Neural cell (in vitro differentiated cells): ENCODE measurements at regions not wholly inside any gene's neighbourhood (a gene's known extent, or its start where the extent isn't known, plus 50 kb on each side); places are given as distances from the start of the nearest gene placed in this dataset.

ENCODE experiments used
- H2AFZ ChIP-seq: fragments of 200-600, 300-800 bp; sonication (generic), shearing (Covaris generic); 2 replicates; pipeline ENCODE4 v1.6.0; 2014; ENCODE audit warnings: low read depth, mild to moderate bottlenecking, antibody characterized with exemption, low read length, moderate library complexity
- H3F3A ChIP-seq: fragments of 200-600 bp; shearing (Covaris generic); 2 replicates; pipeline ENCODE4 v1.6.1; 2016; ENCODE audit warnings: mild to moderate bottlenecking, moderate library complexity, mixed read lengths, antibody characterized with exemption, low read length; ENCODE audit not compliant: insufficient read depth, poor library complexity, severe bottlenecking
- H3K27ac ChIP-seq: fragments of 200-600, 300-800 bp; sonication (generic), shearing (Covaris generic); 2 replicates; pipeline ENCODE4 v1.5.1; 2014; ENCODE audit warnings: mild to moderate bottlenecking, low read length, moderate library complexity
- H3K27me3 ChIP-seq: fragments of 300-800, 200-600 bp; sonication (generic), shearing (Covaris generic); 2 replicates; pipeline ENCODE4 v1.6.0; 2014; ENCODE audit warnings: mild to moderate bottlenecking, low read depth, low read length, moderate library complexity; ENCODE audit not compliant: insufficient read depth
- H3K36me3 ChIP-seq: fragments of 300-800, 200-600 bp; sonication (generic), shearing (Covaris generic); 2 replicates; pipeline ENCODE4 v1.5.1; 2014; ENCODE audit warnings: mild to moderate bottlenecking, antibody characterized with exemption, low read length, moderate library complexity; ENCODE audit not compliant: insufficient read depth
- H3K4me2 ChIP-seq: fragments of 300-800, 200-600 bp; sonication (generic), shearing (Covaris generic); 2 replicates; pipeline ENCODE4 v1.6.0; 2014; ENCODE audit warnings: mild to moderate bottlenecking, low read length
- H3K4me3 ChIP-seq: fragments of 300-800, 200-600 bp; sonication (generic), shearing (Covaris generic); 2 replicates; pipeline ENCODE4 v1.5.1; 2014; ENCODE audit warnings: mild to moderate bottlenecking, low read length, moderate library complexity
- H3K79me2 ChIP-seq: fragments of 200-600 bp; shearing (Covaris generic); replicated peaks from 2 replicates; pipeline ENCODE4 v1.6.0; 2014; ENCODE audit warnings: mild to moderate bottlenecking, low read length, moderate library complexity; ENCODE audit not compliant: insufficient read depth
- H3K9ac ChIP-seq: fragments of 300-800, 200-600 bp; sonication (generic), shearing (Covaris generic); 2 replicates; pipeline ENCODE4 v1.6.1; 2016; ENCODE audit warnings: mild to moderate bottlenecking, low read length, mixed read lengths
- H3K9me2 ChIP-seq: fragments of 200-600 bp; shearing (Covaris generic); 2 replicates; pipeline ENCODE4 v1.6.1; 2016; ENCODE audit warnings: mild to moderate bottlenecking, low read length, mixed read lengths; ENCODE audit not compliant: insufficient read depth
- H3K9me3 ChIP-seq: fragments of 200-600, 300-800 bp; sonication (generic), shearing (Covaris generic); 2 replicates; pipeline ENCODE4 v1.6.1; 2016; ENCODE audit warnings: mild to moderate bottlenecking, mixed run types, low read length, moderate library complexity, mixed read lengths
- H4K20me1 ChIP-seq: fragments of 200-600 bp; shearing (Covaris generic); 2 replicates; pipeline ENCODE4 v1.6.1; 2016; ENCODE audit warnings: mild to moderate bottlenecking, mixed run types; ENCODE audit not compliant: insufficient read depth
- EP300 ChIP-seq: fragments of 450-650 bp; conservative IDR thresholded peaks from 2 replicates; pipeline ENCODE4 v1.6.1; 2014; ENCODE audit warnings: antibody characterized with exemption, mild to moderate bottlenecking, moderate library complexity; ENCODE audit not compliant: poor library complexity, severe bottlenecking
- EZH2 ChIP-seq: fragments of 200-600, 300-800 bp; shearing (Covaris generic), sonication (generic); IDR thresholded peaks from 2 replicates; pipeline ENCODE4 v1.6.1; 2014; ENCODE audit warnings: antibody characterized with exemption, low read length, borderline replicate concordance, mild to moderate bottlenecking; ENCODE audit not compliant: insufficient read depth, poor library complexity, severe bottlenecking
- MXI1 ChIP-seq: fragments of 450-650 bp; conservative IDR thresholded peaks from 2 replicates; pipeline ENCODE4 v1.6.1; 2014; ENCODE audit warnings: antibody characterized with exemption, mild to moderate bottlenecking; ENCODE audit not compliant: poor library complexity, severe bottlenecking
- POLR2AphosphoS5 ChIP-seq: IDR thresholded peaks from 2 replicates; pipeline ENCODE4 v1.6.1; 2012
- RAD21 ChIP-seq: fragments of 450-650 bp; conservative IDR thresholded peaks from 2 replicates; pipeline ENCODE4 v1.6.1; 2014; ENCODE audit warnings: antibody characterized with exemption, mild to moderate bottlenecking, moderate library complexity
- SMC3 ChIP-seq: fragments of 450-650 bp; conservative IDR thresholded peaks from 2 replicates; pipeline ENCODE4 v1.6.1; 2014; ENCODE audit warnings: antibody characterized with exemption, mild to moderate bottlenecking, moderate library complexity; ENCODE audit not compliant: poor library complexity
- TAF1 ChIP-seq: IDR thresholded peaks from 2 replicates; pipeline ENCODE4 v1.6.1; 2012; ENCODE audit warnings: low read depth
- TF ChIP-seq, protein P1 (sequence below): fragments of 450-650 bp; IDR thresholded peaks from 2 replicates; pipeline ENCODE4 v1.5.1; 2014; ENCODE audit warnings: antibody characterized with exemption, mild to moderate bottlenecking, moderate library complexity; ENCODE audit not compliant: poor library complexity, severe bottlenecking
- TF ChIP-seq, protein P2 (sequence below): IDR thresholded peaks from 2 replicates; pipeline ENCODE4 v1.6.1; 2012; ENCODE audit warnings: borderline replicate concordance

DNA sequence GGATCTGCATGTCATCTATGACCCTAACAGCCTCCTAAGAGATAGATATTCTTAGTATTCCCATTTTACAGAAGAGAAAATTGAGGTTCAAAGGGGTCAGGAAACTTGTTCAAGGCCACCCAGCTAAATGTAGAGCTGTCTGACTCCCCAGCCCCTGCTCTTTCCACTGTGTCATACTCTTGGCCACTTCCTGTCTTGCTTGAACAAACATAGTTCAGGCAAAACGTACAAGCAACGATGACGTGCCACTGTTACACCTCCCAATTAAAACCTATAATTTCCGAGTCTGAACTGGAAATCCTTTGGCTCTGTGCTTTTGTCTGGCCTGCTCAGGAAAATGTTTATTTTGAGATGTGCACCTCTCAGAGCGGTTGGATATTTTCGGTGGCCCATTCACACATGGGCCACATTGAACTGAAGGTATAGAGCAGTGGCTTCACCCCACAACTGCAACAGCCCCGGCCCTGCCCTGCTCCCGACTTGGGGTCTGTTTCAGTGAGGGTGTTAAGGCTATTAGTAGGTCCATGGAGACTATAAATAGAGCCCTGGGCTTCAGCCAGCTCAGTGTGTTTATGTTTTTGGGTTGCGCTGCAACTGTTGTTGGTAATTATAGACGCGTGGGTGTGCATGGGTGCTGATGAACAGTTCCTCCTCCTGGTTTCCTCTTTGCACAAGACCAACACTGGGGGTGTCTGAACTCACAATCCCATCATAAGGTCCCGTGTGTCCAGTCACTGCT, 172.3 kb upstream of the ADO start:
- H3K4me3 ChIP-seq = no peak overlapping the region
- no peak overlapping the region for H2AFZ ChIP-seq
- H3F3A ChIP-seq = no peaks in the 10 kb centered on the region
- H3K36me3 ChIP-seq = no peaks in the 10 kb centered on the region
- H3K27me3 ChIP-seq = no peaks in the 10 kb centered on the region
- no peak for TF ChIP-seq EZH2
- TF ChIP-seq SMC3 = no peak
- TF ChIP-seq RAD21 = no peak
- TF ChIP-seq, protein P1, sequence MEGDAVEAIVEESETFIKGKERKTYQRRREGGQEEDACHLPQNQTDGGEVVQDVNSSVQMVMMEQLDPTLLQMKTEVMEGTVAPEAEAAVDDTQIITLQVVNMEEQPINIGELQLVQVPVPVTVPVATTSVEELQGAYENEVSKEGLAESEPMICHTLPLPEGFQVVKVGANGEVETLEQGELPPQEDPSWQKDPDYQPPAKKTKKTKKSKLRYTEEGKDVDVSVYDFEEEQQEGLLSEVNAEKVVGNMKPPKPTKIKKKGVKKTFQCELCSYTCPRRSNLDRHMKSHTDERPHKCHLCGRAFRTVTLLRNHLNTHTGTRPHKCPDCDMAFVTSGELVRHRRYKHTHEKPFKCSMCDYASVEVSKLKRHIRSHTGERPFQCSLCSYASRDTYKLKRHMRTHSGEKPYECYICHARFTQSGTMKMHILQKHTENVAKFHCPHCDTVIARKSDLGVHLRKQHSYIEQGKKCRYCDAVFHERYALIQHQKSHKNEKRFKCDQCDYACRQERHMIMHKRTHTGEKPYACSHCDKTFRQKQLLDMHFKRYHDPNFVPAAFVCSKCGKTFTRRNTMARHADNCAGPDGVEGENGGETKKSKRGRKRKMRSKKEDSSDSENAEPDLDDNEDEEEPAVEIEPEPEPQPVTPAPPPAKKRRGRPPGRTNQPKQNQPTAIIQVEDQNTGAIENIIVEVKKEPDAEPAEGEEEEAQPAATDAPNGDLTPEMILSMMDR = no peak
- TF ChIP-seq, protein P2, sequence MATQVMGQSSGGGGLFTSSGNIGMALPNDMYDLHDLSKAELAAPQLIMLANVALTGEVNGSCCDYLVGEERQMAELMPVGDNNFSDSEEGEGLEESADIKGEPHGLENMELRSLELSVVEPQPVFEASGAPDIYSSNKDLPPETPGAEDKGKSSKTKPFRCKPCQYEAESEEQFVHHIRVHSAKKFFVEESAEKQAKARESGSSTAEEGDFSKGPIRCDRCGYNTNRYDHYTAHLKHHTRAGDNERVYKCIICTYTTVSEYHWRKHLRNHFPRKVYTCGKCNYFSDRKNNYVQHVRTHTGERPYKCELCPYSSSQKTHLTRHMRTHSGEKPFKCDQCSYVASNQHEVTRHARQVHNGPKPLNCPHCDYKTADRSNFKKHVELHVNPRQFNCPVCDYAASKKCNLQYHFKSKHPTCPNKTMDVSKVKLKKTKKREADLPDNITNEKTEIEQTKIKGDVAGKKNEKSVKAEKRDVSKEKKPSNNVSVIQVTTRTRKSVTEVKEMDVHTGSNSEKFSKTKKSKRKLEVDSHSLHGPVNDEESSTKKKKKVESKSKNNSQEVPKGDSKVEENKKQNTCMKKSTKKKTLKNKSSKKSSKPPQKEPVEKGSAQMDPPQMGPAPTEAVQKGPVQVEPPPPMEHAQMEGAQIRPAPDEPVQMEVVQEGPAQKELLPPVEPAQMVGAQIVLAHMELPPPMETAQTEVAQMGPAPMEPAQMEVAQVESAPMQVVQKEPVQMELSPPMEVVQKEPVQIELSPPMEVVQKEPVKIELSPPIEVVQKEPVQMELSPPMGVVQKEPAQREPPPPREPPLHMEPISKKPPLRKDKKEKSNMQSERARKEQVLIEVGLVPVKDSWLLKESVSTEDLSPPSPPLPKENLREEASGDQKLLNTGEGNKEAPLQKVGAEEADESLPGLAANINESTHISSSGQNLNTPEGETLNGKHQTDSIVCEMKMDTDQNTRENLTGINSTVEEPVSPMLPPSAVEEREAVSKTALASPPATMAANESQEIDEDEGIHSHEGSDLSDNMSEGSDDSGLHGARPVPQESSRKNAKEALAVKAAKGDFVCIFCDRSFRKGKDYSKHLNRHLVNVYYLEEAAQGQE = no peak
- no peak for TF ChIP-seq TAF1
- TF ChIP-seq POLR2AphosphoS5 = no peak
- TF ChIP-seq EP300 = no peak
- TF ChIP-seq MXI1 = no peak
- H3K4me2 ChIP-seq = no peak overlapping the region
- no peak overlapping the region for H3K9ac ChIP-seq
- H4K20me1 ChIP-seq = no peaks in the 10 kb centered on the region
- no peaks in the 10 kb centered on the region for H3K9me3 ChIP-seq
- no peak overlapping the region for H3K27ac ChIP-seq
- no peaks in the 10 kb centered on the region for H3K9me2 ChIP-seq
- no peaks in the 10 kb centered on the region for H3K79me2 ChIP-seq

DNA sequence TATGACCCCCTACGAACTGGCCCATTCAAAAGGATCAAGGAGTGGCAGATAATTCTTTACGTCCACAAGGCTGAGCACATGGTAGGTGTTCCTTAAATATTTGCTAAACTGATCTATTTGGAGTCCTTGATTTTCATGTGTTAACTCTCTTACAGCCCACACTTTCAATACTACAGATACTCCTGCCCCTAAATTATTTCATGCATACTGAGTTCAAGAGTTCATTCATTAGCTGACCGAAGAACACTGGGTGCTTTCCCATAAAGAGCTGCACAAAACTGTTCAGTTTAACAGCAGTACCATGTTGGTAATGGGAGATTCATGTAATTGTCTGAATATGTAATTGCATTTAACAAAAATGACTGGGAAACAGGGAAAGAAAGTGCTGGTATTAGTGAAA, 170.5 kb upstream of the ADO start:
- H3K4me3 ChIP-seq = no peak overlapping the region
- H3K9ac ChIP-seq = no peak overlapping the region
- H3K9me3 ChIP-seq = no peaks in the 10 kb centered on the region
- H4K20me1 ChIP-seq = no peaks in the 10 kb centered on the region
- no peaks in the 10 kb centered on the region for H3K27me3 ChIP-seq
- no peaks in the 10 kb centered on the region for H3K79me2 ChIP-seq
- no peak overlapping the region for H3K4me2 ChIP-seq
- no peaks in the 10 kb centered on the region for H3F3A ChIP-seq
- H2AFZ ChIP-seq = no peak overlapping the region
- H3K27ac ChIP-seq = no peak overlapping the region
- no peaks in the 10 kb centered on the region for H3K36me3 ChIP-seq
- TF ChIP-seq EP300 (no peak), MXI1 (no peak), SMC3 (no peak), EZH2 (no peak), POLR2AphosphoS5 (no peak)
- no peaks in the 10 kb centered on the region for H3K9me2 ChIP-seq
